HG02840 (cell line): ENCODE measurements at regions not wholly inside any gene's neighbourhood (a gene's known extent, or its start where the extent isn't known, plus 50 kb on each side); places are given as distances from the start of the nearest gene placed in this dataset.
"Not testable (repeated sequence)": the region's sequence is repeated elsewhere in the genome, so short reads cannot be mapped to it uniquely, and the experiment has no call there.

ENCODE experiments used
- ATAC-seq: cut with Tn5 transposase; IDR thresholded peaks from one replicate; pipeline ENCODE4 v1.9.1; 2021; ENCODE audit warnings: mild to moderate bottlenecking, moderate library complexity, moderate number of reproducible peaks; ENCODE audit not compliant: unreplicated experiment, low FRiP score

DNA sequence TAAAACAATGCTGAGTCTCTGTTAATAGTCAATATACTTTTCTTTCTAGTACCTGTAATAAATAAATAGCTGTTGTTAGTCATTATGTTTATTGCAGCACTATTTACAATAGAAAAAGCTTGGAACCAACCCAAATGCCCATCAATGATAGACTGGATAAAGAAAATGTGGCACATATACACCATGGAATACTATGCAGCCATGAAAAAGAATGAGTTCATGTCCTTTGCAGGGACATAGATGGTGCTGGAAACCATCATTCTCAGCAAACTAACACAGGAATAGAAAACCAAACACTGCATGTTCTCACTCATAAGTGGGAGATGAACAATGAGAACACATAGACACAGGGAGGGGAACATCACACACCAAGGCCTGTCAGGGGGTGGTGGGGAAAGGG lies 1341.9 kb upstream of the PCDH7 start:
- ATAC-seq = not testable (repeated sequence)

GRCh38 chr4:29390921-29391320 lies 1329.2 kb upstream of the PCDH7 start:
- ATAC-seq = no peak

- ATAC-seq = no peak
Observed at GRCh38 chr4:29405116-29405515, 1315.1 kb upstream of the PCDH7 start.

GRCh38 chr4:29415771-29416170 lies 1304.4 kb upstream of the PCDH7 start:
- ATAC-seq = no peak

GRCh38 chr4:29423836-29424721 lies 1296.1 kb upstream of the PCDH7 start:
- no peak for ATAC-seq

DNA sequence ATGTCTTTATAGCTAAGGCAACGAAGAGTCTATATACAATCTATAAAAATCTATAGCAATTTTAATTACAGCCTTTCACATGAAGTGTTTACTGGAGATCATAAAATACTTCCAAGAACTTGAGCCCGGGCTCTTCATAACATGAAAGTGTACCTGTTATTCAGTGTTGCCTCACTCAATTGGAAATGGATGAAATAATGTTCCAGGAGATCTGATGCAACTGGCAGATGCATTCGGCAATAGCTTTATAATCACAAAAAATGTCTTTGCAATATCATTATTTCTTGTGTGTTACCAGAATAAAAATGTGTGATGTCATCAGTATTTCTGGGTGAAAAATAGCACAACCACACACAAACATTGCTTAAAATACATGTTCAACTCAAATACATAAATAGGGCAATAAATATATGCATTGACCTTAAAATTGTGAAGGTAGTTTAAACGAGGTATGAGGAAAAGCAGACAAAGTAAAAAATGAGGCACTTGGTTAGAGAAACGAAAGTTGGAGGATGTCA lies 1266.8 kb upstream of the PCDH7 start:
- no peak for ATAC-seq

GRCh38 chr4:29459926-29460325 lies 1260.2 kb upstream of the PCDH7 start:
- no peak for ATAC-seq

- ATAC-seq = no peak
Observed at GRCh38 chr4:29467044-29467717, 1253.0 kb upstream of the PCDH7 start.
